ENCODE measurements at regions not wholly inside any gene's neighbourhood (a gene's known extent, or its start where the extent isn't known, plus 50 kb on each side); places are given as distances from the start of the nearest gene placed in this dataset.

GRCh38 chr1:199688774-199689173, 338.7 kb upstream of the NR5A2 start:
- no peak for DNase-seq (ENCODE audit: low spot score)
- no peak for TF ChIP-seq CTCF (IDR thresholded peaks at IDR 0.05; ENCODE audit: extremely low read depth, insufficient read depth, missing control alignments)
- in situ Hi-C loops (cut with MboI; ENCODE audit: low pct_unique_long_range_greater_than_20kb, low sequenced_read_pairs, unreplicated experiment) = loop anchor here (25.0 kb wide), 1 partner anchor 824 kb away; no protein-coding TSS in a partner anchor

- in situ Hi-C loops (cut with MboI; ENCODE audit: low pct_unique_long_range_greater_than_20kb, low sequenced_read_pairs, unreplicated experiment) = loop anchor here (25.0 kb wide), 1 partner anchor 822 kb away; no protein-coding TSS in a partner anchor
- no peak for TF ChIP-seq CTCF (IDR thresholded peaks at IDR 0.05; ENCODE audit: extremely low read depth, insufficient read depth, missing control alignments)
- no peak for DNase-seq (ENCODE audit: low spot score)
Measured at GRCh38 chr1:199690496-199690895, 337.0 kb upstream of the NR5A2 start.

GRCh38 chr1:199691540-199691939, 336.0 kb upstream of the NR5A2 start:
- in situ Hi-C loops (cut with MboI; ENCODE audit: low pct_unique_long_range_greater_than_20kb, low sequenced_read_pairs, unreplicated experiment) = loop anchor here (25.0 kb wide), 1 partner anchor 821 kb away; no protein-coding TSS in a partner anchor
- no peak for TF ChIP-seq CTCF (IDR thresholded peaks at IDR 0.05; ENCODE audit: extremely low read depth, insufficient read depth, missing control alignments)
- no peak for DNase-seq (ENCODE audit: low spot score)

GRCh38 chr1:199693724-199694123, 333.8 kb upstream of the NR5A2 start:
- no peak for DNase-seq (ENCODE audit: low spot score)
- in situ Hi-C loops (cut with MboI; ENCODE audit: low pct_unique_long_range_greater_than_20kb, low sequenced_read_pairs, unreplicated experiment) = loop anchor here (25.0 kb wide), 1 partner anchor 819 kb away; no protein-coding TSS in a partner anchor

GRCh38 chr1:199696225-199696624, 331.3 kb upstream of the NR5A2 start:
- in situ Hi-C loops (cut with MboI; ENCODE audit: low pct_unique_long_range_greater_than_20kb, low sequenced_read_pairs, unreplicated experiment) = loop anchor here (25.0 kb wide), 1 partner anchor 816 kb away; no protein-coding TSS in a partner anchor
- no peak for TF ChIP-seq CTCF (IDR thresholded peaks at IDR 0.05; ENCODE audit: extremely low read depth, insufficient read depth, missing control alignments)
- DNase-seq (ENCODE audit: low spot score) = no peak

More at GRCh38 chr1:199693724-199694123, 333.8 kb upstream of the NR5A2 start:
- no peak for TF ChIP-seq CTCF (IDR thresholded peaks at IDR 0.05; ENCODE audit: extremely low read depth, insufficient read depth, missing control alignments)

GRCh38 chr1:199698222-199698621, 329.3 kb upstream of the NR5A2 start:
- TF ChIP-seq CTCF (IDR thresholded peaks at IDR 0.05; ENCODE audit: extremely low read depth, insufficient read depth, missing control alignments) = no peak
- no peak for DNase-seq (ENCODE audit: low spot score)
- in situ Hi-C loops (cut with MboI; ENCODE audit: low pct_unique_long_range_greater_than_20kb, low sequenced_read_pairs, unreplicated experiment) = loop anchor here (25.0 kb wide), 1 partner anchor 814 kb away; no protein-coding TSS in a partner anchor

Measured in GM13977 (cell line).